H7 (cell line): ENCODE measurements at regions not wholly inside any gene's neighbourhood (a gene's known extent, or its start where the extent isn't known, plus 50 kb on each side); places are given as distances from the start of the nearest gene placed in this dataset.

ENCODE experiments used
- DNase-seq: peaks from one replicate; pipeline ENCODE4 v3.0.0; 2012
- H3K27me3 ChIP-seq: 2 replicates; pipeline ENCODE4 v1.6.0; 2011; ENCODE audit warnings: mild to moderate bottlenecking, low read length; ENCODE audit not compliant: control insufficient read depth, insufficient read depth
- H3K36me3 ChIP-seq: replicated peaks from 2 replicates; pipeline ENCODE4 v1.5.1; 2011; ENCODE audit warnings: low read length; ENCODE audit not compliant: control insufficient read depth, insufficient read depth
- H3K4me3 ChIP-seq: 2 replicates; pipeline ENCODE4 v1.5.1; 2011; ENCODE audit warnings: low read depth, mild to moderate bottlenecking, control low read depth, low read length, moderate library complexity; ENCODE audit not compliant: insufficient read depth

DNA sequence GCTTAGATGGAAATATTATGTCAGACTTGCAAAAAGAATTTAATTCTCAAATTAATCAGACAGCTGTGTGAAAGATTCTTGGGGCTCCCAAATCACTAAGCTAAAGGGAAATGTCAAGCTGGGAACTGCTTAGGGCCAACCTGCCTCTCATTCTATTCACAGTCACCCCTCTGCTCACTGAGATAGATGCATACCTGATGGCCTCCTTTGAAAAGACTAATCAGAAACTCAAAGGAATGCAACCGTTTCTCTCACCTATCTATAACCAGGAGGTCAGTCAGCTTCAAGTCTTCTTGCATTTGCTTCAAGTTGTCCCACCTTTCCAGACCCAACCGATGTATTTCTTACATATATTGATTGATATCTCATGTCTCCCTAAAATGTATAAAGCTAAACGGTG, 882.7 kb downstream of the CENPC start:
- no peak for DNase-seq
- no peaks in the 10 kb centered on the region for H3K36me3 ChIP-seq
- H3K4me3 ChIP-seq: no peak overlapping the region
- H3K27me3 ChIP-seq: no peaks in the 10 kb centered on the region

DNA sequence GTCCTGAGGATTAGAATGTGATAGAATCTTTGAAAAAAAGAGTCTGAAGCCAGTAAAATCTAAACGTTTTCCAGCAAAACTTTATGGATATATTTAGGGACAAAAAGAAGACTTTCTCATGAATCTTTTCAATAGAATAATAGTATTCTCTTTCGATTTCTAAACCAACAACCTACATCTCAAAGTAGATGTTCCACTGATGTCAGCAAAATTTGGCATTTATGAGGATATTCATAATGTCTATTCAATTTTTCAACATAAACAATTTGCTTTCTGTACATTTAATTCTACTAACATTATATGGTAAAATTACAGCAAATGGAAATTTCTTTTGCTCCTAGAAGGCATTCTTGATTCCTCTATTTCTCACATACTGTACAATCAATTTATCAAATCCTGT, 886.5 kb downstream of the CENPC start:
- Histone ChIP-seq H3K27me3 (no peaks in the 10 kb centered on the region), H3K36me3 (no peaks in the 10 kb centered on the region), H3K4me3 (no peak overlapping the region)
- no peak for DNase-seq

DNA sequence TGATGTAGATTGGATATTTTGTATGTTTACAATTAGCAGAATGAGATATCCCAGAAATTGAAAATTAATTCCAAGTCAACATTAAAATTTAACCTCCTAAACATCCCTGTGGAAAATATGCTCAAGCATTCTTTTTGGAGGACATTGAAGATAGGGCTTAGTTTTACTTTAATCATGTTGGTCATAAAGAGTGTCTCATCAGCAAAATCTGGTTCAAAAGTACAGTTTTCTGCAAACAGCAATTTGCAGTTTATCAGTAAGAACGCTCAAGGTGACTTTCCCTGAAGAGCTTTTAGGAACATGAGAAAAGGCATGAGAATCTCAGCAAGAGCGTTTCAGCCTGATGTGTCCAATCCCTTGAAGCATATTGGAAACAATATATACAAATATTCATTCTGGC, 889.8 kb downstream of the CENPC start:
- no peaks in the 10 kb centered on the region for H3K27me3 ChIP-seq
- no peak overlapping the region for H3K4me3 ChIP-seq

DNA sequence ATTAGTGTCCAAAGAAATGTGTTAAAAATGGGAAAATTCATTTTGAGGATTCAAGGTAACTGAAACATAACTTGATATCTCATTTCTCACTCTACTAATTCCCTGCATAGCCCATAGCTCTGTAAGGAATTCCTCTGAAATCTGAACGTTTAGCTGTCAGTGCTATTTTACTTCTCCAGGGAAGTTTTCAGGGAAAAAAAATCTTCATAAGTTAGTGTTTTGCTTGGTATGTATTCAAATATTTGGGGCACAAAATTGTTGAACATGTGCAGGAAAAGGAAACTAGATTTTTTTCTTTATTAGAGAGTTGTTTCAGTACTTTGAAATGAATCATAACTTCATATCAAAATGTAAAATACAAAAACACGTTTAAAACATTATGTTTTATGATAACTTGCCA, 891.4 kb downstream of the CENPC start:
- no peaks in the 10 kb centered on the region for H3K36me3 ChIP-seq
- no peak for DNase-seq

More for the DNA sequence above, 889.8 kb downstream of the CENPC start:
- H3K36me3 ChIP-seq: no peaks in the 10 kb centered on the region
- DNase-seq: no peak

DNA sequence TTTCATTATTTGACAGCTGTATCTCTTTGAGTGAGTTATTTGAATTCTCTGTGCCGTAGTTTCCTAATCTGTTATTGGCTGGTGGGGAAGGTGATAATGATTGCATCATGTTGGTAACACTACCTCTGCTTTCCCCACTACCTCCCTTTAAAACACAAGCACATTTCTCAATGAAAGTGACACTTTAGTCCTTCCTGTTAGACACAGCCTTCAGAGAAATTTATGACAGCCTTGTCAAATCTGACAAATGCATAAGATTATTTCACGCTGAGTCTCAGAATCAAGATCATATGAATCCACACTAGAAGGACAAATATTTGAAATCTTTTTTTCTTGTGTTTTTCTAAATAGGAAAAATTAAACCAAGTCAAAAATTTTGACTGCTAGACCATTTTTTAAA, 896.1 kb downstream of the CENPC start:
- DNase-seq: no peak
- Histone ChIP-seq H3K36me3 (no peaks in the 10 kb centered on the region), H3K27me3 (no peaks in the 10 kb centered on the region), H3K4me3 (no peak overlapping the region)

More for the DNA sequence above, 891.4 kb downstream of the CENPC start:
- Histone ChIP-seq H3K27me3 (no peaks in the 10 kb centered on the region), H3K4me3 (no peak overlapping the region)

DNA sequence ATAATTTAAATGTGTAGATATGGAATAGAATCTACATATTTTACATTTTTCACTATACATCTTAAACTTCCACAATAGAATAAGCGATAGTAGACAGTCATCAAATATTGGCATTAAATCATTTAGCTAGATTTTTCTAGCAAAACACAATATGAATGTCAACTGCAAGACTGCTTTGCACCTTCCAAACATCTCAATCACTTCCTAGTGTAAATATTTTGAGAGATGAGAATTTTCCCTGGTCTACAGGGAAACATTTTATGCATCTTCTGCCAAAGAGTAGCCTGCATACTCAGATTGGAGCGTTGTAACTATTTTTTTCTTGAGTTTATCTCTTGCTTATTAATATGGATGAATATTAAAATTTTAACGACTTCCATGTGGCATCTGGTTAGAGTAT, 897.4 kb downstream of the CENPC start:
- Histone ChIP-seq H3K36me3 (no peaks in the 10 kb centered on the region), H3K4me3 (no peak overlapping the region), H3K27me3 (no peaks in the 10 kb centered on the region)
- DNase-seq: no peak

DNA sequence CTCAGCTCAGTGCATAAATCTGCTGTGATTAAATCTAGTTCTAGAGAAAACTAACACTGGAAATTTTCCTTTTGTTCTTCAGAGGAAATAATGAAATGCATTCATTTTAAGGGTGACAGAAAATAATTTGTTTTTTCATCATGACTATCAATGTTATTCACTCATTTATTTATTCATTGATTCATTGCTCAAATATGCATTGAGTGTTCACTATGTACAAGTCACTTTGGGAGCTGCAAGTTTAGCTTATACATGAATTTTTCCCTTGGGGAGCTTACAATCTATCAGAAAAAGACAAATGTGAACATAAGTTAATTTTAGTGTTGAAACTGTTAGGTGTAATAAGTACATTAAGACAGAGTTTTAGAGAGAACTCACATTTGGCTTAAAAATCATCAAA, 897.8 kb downstream of the CENPC start:
- no peak for DNase-seq
- H3K27me3 ChIP-seq: no peaks in the 10 kb centered on the region
- no peak overlapping the region for H3K4me3 ChIP-seq
- no peaks in the 10 kb centered on the region for H3K36me3 ChIP-seq

DNA sequence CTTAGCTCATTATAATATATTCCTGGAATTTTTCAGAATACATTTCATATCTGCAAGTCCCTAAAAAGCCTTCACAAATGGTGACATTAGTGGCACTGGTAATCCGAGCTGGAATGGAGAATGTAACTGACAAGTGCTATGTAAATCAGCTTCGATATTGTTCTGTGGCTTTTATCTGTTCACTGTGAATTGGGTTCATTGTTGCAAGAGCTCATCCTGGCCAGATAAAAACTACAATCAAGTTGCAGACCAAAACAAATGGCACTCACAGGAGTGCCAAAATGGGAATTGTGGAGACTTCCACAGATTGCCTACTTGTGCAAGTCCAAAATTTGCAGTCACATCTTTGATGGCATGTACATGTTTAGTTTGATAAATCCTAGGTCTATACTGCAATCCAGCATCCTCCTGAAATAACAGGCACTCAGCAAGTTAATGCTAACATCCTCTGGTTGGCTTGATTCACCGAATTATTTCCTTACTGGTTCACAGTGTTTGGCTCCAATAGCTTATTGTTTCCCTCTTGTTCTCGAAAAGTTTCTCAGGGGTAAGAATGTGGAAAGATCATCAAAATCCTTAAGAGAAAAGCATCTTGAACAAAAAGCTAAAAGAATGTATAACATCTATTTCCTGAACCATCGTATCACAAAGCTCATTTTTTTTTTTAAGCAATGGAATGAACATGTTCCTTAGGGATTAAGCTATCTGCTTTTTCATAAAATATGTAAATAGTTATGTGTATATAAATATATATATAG, 904.9 kb downstream of the CENPC start:
- no peaks in the 10 kb centered on the region for H3K27me3 ChIP-seq
- H3K4me3 ChIP-seq: no peak overlapping the region
- no peaks in the 10 kb centered on the region for H3K36me3 ChIP-seq
- no peak for DNase-seq

DNA sequence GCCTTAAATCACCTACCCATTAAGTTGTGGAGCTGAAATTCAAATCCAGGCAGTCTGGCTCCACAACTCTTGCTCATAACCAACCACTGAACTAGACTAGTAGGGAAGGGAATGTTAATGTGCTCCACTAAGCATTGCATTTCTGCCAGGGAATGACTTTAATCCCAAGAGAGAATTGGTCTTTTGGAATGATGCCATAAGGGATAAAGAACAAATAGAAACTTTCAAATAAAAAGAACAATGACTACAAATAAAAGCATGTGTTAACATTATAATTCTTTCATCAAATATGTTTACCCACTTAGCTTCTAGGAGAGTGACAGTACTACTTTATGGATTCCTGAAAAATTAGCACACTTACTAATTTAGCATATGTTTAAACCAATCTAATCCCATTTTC, 905.9 kb downstream of the CENPC start:
- H3K27me3 ChIP-seq: no peaks in the 10 kb centered on the region
- no peak overlapping the region for H3K4me3 ChIP-seq
- no peaks in the 10 kb centered on the region for H3K36me3 ChIP-seq
- DNase-seq: no peak

DNA sequence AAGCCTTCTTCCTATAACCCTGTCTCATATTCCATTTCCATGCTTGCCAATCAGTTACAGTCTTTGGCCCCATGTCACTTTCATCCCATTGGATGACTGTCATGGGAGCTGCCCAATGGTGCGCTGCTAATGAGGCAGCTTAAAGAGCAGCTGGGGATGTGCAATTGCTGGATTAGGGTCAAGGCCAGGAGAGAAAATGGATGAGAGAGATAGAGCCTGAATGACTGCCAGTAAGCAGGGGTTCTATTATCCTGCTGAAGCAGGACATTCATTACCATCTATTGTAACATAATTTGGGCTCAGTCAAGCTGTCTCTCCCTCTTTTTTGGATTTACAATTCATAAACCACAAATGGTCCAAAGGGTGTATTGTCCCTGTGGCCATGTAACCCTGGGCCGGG, 909.0 kb downstream of the CENPC start:
- H3K4me3 ChIP-seq: no peak overlapping the region
- H3K36me3 ChIP-seq: no peaks in the 10 kb centered on the region
- DNase-seq: no peak
- H3K27me3 ChIP-seq: no peaks in the 10 kb centered on the region

DNA sequence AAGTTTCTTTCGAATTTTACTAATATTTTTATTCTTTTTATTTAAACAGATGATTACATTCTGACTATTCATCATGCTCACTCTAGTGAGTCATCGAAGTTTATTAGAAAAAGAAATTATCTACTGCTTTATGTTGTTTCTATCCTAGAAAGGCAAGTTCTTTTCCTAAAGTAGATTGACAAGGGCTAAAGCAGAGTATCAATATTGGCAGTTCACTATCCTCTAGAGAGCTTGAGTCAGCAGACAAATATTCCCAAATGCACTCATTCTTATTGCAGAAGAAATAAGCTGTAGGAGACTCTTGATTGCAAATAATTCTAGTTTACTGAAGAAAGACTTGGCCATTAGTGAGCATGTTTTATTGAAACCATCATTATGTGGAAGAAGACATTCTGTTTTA, 911.8 kb downstream of the CENPC start:
- Histone ChIP-seq H3K4me3 (no peak overlapping the region), H3K36me3 (no peaks in the 10 kb centered on the region), H3K27me3 (no peaks in the 10 kb centered on the region)
- DNase-seq: no peak

DNA sequence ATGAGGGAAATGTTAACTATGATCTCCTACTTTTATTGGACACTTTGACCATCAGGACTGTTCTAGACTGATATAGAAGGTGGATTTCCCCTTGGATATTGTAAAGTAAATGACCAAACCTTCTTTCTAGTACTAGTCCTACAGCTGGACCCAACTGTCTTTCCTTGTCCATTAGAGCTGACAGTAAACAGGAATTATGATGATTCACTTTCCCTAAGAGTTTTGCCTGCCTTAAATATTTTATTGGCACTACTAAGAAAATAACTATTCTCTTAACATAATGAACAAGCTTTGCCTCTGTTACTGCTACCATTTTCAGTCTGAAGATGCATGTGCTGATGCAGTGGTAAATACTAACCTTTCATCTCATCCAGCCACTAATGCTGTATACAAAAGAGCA, 915.4 kb downstream of the CENPC start:
- Histone ChIP-seq H3K4me3 (no peak overlapping the region), H3K36me3 (no peaks in the 10 kb centered on the region), H3K27me3 (no peaks in the 10 kb centered on the region)
- DNase-seq: no peak

DNA sequence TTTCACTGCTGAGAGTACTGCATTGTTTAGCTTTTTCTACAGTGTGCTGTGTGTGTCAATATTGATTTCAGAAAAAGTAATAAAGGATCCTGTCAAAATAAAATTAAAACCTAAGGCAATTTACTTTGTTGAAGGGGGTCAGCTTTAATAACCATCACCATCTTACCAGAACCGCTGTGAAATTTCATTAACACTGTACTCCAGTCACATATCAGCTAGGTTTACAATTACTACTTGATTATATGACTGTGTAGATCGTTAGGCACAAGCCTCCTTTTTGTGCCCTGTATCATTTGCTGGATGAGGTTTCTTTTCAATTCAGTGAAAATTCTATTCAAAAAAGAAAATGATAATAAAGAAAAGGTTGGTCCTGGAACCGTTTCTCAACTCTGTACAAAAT, 917.2 kb downstream of the CENPC start:
- no peaks in the 10 kb centered on the region for H3K27me3 ChIP-seq
- no peak for DNase-seq

DNA sequence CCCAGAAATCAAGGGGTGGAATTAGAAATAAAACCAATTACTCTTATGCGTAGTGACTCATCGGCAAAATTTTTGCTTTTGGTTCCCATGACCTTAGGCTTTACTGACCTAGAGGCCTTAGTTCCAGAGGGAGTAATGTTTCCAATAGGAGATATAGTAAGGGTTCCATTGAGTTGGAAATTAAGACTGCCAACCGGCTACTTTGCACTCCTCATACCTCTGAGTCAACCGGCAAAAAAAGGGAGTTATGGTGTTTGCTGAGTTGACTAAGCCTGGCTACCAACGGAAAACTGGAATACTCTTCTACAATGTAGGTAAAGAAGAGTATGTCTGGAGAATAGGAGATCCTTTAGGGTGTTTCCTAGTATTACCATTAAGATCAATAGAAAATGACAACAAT, 919.8 kb downstream of the CENPC start:
- Histone ChIP-seq H3K36me3 (no peaks in the 10 kb centered on the region), H3K27me3 (no peaks in the 10 kb centered on the region), H3K4me3 (no peak overlapping the region)
- DNase-seq: no peak

More for the DNA sequence above, 917.2 kb downstream of the CENPC start:
- H3K4me3 ChIP-seq: no peak overlapping the region
- no peaks in the 10 kb centered on the region for H3K36me3 ChIP-seq

DNA sequence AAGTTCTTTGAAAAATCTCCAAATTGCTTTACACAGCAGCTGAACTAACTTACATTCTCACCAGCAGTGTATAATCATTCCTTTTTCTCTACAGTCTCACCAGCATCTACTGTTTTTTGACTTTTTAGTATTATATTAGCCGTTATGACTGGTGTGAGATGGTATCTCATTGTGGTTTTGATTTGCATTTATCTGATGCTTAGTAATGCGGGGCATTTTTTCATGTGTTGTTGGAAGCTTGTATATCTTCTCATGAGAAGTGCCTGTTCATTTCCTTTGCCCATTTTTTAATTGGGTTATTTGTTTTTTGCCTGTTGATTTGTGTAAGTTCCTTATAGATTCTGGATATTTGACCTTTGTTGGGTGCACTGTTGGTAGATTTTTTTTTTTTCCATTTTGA, 931.7 kb downstream of the CENPC start:
- H3K36me3 ChIP-seq: no peaks in the 10 kb centered on the region
- DNase-seq: no peak
- H3K4me3 ChIP-seq: no peak overlapping the region
- no peaks in the 10 kb centered on the region for H3K27me3 ChIP-seq

DNA sequence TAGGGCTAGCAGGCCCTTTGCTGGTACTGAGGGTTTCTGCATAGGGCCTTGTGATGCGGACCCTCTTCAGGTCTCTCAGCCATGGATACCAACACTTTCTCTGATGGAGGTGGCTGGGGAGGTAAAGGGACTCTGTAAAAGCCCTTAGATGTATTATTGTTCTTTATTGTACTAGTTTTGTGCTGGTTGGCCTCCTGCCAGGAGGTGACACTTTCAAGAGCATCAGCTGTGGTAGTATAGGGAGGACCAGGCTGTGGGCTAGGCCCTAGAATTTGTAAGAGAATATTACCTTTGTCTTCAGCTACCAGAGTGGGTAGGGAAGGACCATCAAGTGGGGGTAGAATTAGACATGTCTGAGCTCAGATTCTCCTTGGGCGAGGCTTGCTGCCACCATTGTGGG, 936.3 kb downstream of the CENPC start:
- Histone ChIP-seq H3K4me3 (no peak overlapping the region), H3K36me3 (no peaks in the 10 kb centered on the region), H3K27me3 (no peaks in the 10 kb centered on the region)
- no peak for DNase-seq
